ENCODE measurements at regions not wholly inside any gene's neighbourhood (a gene's known extent, or its start where the extent isn't known, plus 50 kb on each side); places are given as distances from the start of the nearest gene placed in this dataset.

- TF ChIP-seq, protein P1, sequence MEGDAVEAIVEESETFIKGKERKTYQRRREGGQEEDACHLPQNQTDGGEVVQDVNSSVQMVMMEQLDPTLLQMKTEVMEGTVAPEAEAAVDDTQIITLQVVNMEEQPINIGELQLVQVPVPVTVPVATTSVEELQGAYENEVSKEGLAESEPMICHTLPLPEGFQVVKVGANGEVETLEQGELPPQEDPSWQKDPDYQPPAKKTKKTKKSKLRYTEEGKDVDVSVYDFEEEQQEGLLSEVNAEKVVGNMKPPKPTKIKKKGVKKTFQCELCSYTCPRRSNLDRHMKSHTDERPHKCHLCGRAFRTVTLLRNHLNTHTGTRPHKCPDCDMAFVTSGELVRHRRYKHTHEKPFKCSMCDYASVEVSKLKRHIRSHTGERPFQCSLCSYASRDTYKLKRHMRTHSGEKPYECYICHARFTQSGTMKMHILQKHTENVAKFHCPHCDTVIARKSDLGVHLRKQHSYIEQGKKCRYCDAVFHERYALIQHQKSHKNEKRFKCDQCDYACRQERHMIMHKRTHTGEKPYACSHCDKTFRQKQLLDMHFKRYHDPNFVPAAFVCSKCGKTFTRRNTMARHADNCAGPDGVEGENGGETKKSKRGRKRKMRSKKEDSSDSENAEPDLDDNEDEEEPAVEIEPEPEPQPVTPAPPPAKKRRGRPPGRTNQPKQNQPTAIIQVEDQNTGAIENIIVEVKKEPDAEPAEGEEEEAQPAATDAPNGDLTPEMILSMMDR (IDR thresholded peaks at IDR 0.05), result no peak
- TF ChIP-seq POLR2A (IDR thresholded peaks at IDR 0.05), result no peak
These were observed 287.1 kb upstream of the ASIC2 start for GRCh38 chr17:33580215-33580614.

Data from heart left ventricle (tissue), 13 donors.